ENCODE measurements at regions not wholly inside any gene's neighbourhood (a gene's known extent, or its start where the extent isn't known, plus 50 kb on each side); places are given as distances from the start of the nearest gene placed in this dataset.

DNA sequence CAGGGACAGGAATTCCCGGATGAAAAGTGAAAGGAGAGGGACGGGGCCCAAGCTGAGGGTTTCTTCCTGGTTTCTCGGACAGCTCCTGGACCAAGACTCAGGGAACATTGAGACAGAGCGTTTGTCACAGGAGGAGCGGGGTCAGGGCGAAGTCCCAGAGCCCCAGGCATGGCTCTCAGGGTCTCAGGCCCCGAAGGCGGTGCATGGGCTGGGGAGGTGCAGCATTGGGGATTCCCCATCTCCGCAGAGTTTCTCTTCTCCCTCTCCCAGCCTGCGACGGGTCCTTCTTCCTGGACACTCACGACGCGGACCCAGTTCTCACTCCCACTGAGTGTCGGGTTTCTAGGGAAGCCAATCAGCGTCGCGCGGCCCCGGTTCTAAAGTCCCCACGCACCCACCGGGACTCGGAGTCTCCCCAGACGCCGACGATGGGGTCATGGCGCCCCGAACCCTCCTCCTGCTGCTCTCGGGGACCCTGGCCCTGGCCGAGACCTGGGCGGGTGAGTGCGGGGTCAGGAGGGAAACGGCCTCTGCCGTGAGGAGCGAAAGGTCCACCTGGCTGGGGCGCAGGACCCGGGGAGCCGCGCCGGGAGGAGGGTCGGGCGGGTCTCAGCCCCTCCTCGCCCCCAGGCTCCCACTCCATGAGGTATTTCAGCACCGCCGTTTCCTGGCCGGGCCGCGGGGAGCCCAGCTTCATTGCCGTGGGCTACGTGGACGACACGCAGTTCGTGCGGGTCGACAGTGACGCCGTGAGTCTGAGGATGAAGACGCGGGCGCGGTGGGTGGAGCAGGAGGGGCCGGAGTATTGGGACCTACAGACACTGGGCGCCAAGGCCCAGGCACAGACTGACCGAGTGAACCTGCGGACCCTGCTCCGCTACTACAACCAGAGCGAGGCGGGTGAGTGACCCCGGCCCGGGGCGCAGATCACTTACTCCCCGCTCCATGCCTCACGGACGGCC lies 54.6 kb upstream of the POLR1H start:
- intact Hi-C loops (cut with DNase I): no loop called here
- Histone ChIP-seq H3K9me3 (no peaks in the 10 kb centered on the region), H3K4me1 (peaks cover 0 to 20% (median 16%) of the 10 kb centered on the region in 4 donors), H3K36me3 (no peaks in the 10 kb centered on the region), H3K27me3 (peaks cover 13 to 34% (median 16%) of the 10 kb centered on the region in 3 donors), H3K27ac (peak overlapping the region in 3 of 4 donors; percentile 15 to 47 (median 46)), H3K4me3 (peak overlapping the region; percentile 42 to 64 (median 56))
- DNase-seq: peak; percentile 72
- 7% methylated on average over 74 of the region's 74 CpGs for WGBS, 2 donors
- peak in 1 of 4 donors; percentile 32 for TF ChIP-seq POLR2AphosphoS5 (IDR thresholded peaks at IDR 0.05)
- TF ChIP-seq EP300 (IDR thresholded peaks at IDR 0.05): no peak

DNA sequence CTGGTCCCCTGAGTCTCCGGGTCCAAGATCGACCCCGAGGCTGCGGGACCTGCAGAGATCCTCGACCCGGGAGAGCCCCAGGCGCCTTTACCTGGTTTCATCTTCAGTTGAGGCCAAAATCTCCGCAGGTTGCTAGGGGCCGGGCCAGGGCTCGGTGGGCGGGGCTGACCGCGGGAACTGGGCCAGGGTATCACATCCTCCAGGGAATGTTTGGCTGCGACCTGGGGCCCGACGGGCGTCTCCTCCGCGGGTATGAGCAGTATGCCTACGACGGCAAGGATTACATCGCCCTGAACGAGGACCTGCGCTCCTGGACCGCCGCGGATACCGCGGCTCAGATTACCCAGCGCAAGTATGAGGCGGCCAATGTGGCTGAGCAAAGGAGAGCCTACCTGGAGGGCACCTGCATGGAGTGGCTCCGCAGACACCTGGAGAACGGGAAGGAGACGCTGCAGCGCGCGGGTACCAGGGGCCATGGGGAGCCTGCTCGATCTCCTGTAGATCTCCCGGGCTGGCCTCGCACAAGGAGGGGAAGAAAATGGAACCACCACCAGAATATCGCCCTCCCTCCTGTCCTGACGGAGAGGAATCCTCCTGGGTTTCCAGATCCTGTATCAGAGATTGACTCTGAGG lies 53.8 kb upstream of the POLR1H start:
- no peaks in the 10 kb centered on the region for H3K36me3 ChIP-seq
- peak; percentile 67 for DNase-seq
- TF ChIP-seq EP300 (IDR thresholded peaks at IDR 0.05) (no peak), POLR2A (IDR thresholded peaks at IDR 0.05) (no peak), POLR2AphosphoS5 (IDR thresholded peaks at IDR 0.05) (no peak)
- TF ChIP-seq, protein P1, sequence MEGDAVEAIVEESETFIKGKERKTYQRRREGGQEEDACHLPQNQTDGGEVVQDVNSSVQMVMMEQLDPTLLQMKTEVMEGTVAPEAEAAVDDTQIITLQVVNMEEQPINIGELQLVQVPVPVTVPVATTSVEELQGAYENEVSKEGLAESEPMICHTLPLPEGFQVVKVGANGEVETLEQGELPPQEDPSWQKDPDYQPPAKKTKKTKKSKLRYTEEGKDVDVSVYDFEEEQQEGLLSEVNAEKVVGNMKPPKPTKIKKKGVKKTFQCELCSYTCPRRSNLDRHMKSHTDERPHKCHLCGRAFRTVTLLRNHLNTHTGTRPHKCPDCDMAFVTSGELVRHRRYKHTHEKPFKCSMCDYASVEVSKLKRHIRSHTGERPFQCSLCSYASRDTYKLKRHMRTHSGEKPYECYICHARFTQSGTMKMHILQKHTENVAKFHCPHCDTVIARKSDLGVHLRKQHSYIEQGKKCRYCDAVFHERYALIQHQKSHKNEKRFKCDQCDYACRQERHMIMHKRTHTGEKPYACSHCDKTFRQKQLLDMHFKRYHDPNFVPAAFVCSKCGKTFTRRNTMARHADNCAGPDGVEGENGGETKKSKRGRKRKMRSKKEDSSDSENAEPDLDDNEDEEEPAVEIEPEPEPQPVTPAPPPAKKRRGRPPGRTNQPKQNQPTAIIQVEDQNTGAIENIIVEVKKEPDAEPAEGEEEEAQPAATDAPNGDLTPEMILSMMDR (IDR thresholded peaks at IDR 0.05): no peak
- intact Hi-C loops (cut with DNase I): no loop called here
- H3K4me3 ChIP-seq: peak overlapping the region; percentile 42 to 64 (median 56)
- H3K27me3 ChIP-seq: peaks cover 13 to 34% (median 16%) of the 10 kb centered on the region in 3 donors
- H3K4me1 ChIP-seq: peaks cover 0 to 20% (median 16%) of the 10 kb centered on the region in 4 donors
- peak overlapping the region in 1 of 4 donors; percentile 47 for H3K27ac ChIP-seq
- H3K9me3 ChIP-seq: no peaks in the 10 kb centered on the region
- WGBS, 2 donors: 7 to 8% methylated on average over 42 of the region's 42 CpGs

DNA sequence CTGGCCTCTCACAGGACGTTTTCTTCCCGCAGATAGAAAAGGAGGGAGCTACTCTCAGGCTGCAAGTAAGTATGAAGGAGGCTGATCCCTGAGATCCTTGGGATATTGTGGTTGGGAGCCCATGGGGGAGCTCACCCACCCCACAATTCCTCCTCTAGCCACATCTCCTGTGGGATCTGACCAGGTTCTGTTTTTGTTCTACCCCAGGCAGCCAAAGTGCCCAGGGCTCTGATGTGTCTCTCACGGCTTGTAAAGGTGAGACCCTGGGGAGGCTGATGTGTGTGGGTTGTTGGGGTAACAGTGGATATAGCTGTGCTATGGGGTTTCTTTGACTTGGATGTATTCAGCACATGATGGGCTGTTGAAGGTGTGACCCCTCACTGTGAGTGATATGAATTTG lies 52.0 kb upstream of the POLR1H start:
- TF ChIP-seq POLR2A (IDR thresholded peaks at IDR 0.05): no peak
- TF ChIP-seq, protein P1 (IDR thresholded peaks at IDR 0.05): no peak
- no peak for TF ChIP-seq EP300 (IDR thresholded peaks at IDR 0.05)
- no peak for TF ChIP-seq POLR2AphosphoS5 (IDR thresholded peaks at IDR 0.05)
- H3K36me3 ChIP-seq: no peaks in the 10 kb centered on the region
- H3K27me3 ChIP-seq: peaks cover 13 to 34% (median 16%) of the 10 kb centered on the region in 3 donors
- peaks cover 0 to 20% (median 16%) of the 10 kb centered on the region in 4 donors for H3K4me1 ChIP-seq
- H3K4me3 ChIP-seq: no peak overlapping the region
- 95 to 97% methylated on average over 3 of the region's 3 CpGs for WGBS, 2 donors
- no peaks in the 10 kb centered on the region for H3K9me3 ChIP-seq
- no peak overlapping the region for H3K27ac ChIP-seq
- DNase-seq: no peak
- intact Hi-C loops (cut with DNase I): no loop called here

Measured in sigmoid colon (tissue), 6 donors.